ENCODE measurements at regions not wholly inside any gene's neighbourhood (a gene's known extent, or its start where the extent isn't known, plus 50 kb on each side); places are given as distances from the start of the nearest gene placed in this dataset.
A peak's percentile ranks its signal among the peaks of the same experiment; 100 is the strongest.
"Not testable (repeated sequence)": the region's sequence is repeated elsewhere in the genome, so short reads cannot be mapped to it uniquely, and the experiment has no call there.

GRCh38 chr7:47056731-47057130 lies 525.2 kb downstream of the TNS3 start:
- H3K9me3 ChIP-seq (ENCODE audit: low read depth, low read length) = no peaks in the 10 kb centered on the region
- H3K79me2 ChIP-seq (ENCODE audit: insufficient read depth, low read length) = no peaks in the 10 kb centered on the region
- no peak overlapping the region for H3K27ac ChIP-seq (ENCODE audit: low read depth, low read length)
- no peaks in the 10 kb centered on the region for H4K20me1 ChIP-seq (ENCODE audit: insufficient read depth, low read length)
- no peaks in the 10 kb centered on the region for H3K27me3 ChIP-seq (ENCODE audit: insufficient read depth, low read length)
- H3K36me3 ChIP-seq (ENCODE audit: insufficient read depth, low read length) = no peaks in the 10 kb centered on the region
- H3K4me1 ChIP-seq (ENCODE audit: insufficient read depth, low read length) = no peaks in the 10 kb centered on the region
- no peak overlapping the region for H3K4me3 ChIP-seq (ENCODE audit: insufficient read depth, low read length)
- peak overlapping the region; percentile 62 for H2AFZ ChIP-seq (ENCODE audit: low read length)
- TF ChIP-seq CTCF (IDR thresholded peaks at IDR 0.05; ENCODE audit: extremely low read depth, low read depth, low read length) = no peak
- H3K4me2 ChIP-seq (ENCODE audit: insufficient read depth, low read length) = no peak overlapping the region
- DNase-seq (ENCODE audit: insufficient read length, low spot score, missing footprints) = no peak

DNA sequence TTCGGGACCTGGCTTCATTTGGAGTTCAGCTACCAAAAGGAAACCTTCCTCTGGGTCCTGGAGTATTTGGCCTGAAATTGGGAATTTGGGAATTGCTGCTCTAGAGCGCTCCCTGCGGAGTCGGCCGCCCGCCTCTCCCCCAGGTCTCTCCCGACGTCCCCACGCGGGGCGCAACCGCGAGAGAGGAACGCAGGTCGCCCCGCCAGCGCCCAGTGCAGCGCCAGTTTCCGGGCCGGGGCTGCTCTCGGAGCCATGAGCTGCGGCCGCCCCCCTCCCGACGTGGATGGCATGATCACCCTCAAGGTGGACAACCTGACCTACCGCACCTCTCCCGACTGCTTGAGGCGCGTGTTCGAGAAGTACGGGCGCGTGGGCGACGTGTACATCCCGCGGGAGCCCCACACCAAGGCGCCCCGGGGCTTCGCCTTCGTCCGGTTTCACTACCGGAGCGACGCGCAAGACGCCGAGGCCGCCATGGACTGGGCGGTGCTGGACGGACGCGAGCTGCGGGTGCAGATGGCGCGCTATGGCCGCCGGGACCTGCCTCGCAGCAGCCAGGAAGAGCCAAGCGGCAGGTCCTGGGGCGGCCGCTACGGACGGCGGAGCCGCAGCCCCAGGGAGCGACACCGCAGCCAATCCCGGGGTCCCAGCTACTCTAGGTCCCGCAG lies 529.2 kb downstream of the TNS3 start:
- not testable (repeated sequence) for H3K27ac ChIP-seq (ENCODE audit: low read depth, low read length); DNase-seq (ENCODE audit: insufficient read length, low spot score, missing footprints); H3K27me3 ChIP-seq (ENCODE audit: insufficient read depth, low read length); H3K9me3 ChIP-seq (ENCODE audit: low read depth, low read length); H3K36me3 ChIP-seq (ENCODE audit: insufficient read depth, low read length); H3K79me2 ChIP-seq (ENCODE audit: insufficient read depth, low read length); H4K20me1 ChIP-seq (ENCODE audit: insufficient read depth, low read length); H3K4me1 ChIP-seq (ENCODE audit: insufficient read depth, low read length)
- peak overlapping the region; percentile 59 for H3K4me3 ChIP-seq (ENCODE audit: insufficient read depth, low read length)
- H3K4me2 ChIP-seq (ENCODE audit: insufficient read depth, low read length) = peak overlapping the region; percentile 53
- peak overlapping the region; percentile 65 for H2AFZ ChIP-seq (ENCODE audit: low read length)

- Histone ChIP-seq H3K4me1 (ENCODE audit: insufficient read depth, low read length) (peaks cover 17% of the 10 kb centered on the region), H3K4me2 (ENCODE audit: insufficient read depth, low read length) (no peak overlapping the region), H3K9me3 (ENCODE audit: low read depth, low read length) (no peaks in the 10 kb centered on the region), H4K20me1 (ENCODE audit: insufficient read depth, low read length) (no peaks in the 10 kb centered on the region), H2AFZ (ENCODE audit: low read length) (no peak overlapping the region), H3K36me3 (ENCODE audit: insufficient read depth, low read length) (no peaks in the 10 kb centered on the region), H3K27ac (ENCODE audit: low read depth, low read length) (no peak overlapping the region), H3K79me2 (ENCODE audit: insufficient read depth, low read length) (no peaks in the 10 kb centered on the region), H3K4me3 (ENCODE audit: insufficient read depth, low read length) (no peak overlapping the region), H3K27me3 (ENCODE audit: insufficient read depth, low read length) (no peaks in the 10 kb centered on the region)
- DNase-seq (ENCODE audit: insufficient read length, low spot score, missing footprints) = no peak
- no peak for TF ChIP-seq CTCF (IDR thresholded peaks at IDR 0.05; ENCODE audit: extremely low read depth, low read depth, low read length)
Measured at GRCh38 chr7:47049234-47049774, 532.6 kb downstream of the TNS3 start.

DNA sequence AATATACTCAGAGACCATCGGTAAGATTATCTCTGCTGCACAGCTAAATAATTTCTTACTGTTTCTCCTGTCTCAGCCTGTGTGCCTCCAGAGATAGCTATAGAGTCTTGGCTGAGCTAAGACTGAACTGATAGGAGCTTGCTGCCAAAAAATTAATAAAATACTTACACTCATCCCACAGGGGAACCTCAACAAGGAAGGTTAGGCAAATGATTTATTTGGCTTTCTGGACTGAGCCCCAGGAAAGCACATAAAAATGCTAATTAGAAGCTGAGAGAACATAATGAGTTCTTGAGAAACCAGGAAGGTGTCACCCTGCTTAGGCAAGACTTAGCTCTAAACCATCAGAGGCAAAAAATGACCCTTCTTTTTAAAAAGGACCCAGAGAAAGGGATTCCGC lies 534.5 kb downstream of the TNS3 start:
- TF ChIP-seq CTCF (IDR thresholded peaks at IDR 0.05; ENCODE audit: extremely low read depth, low read depth, low read length) = no peak
- no peaks in the 10 kb centered on the region for H3K36me3 ChIP-seq (ENCODE audit: insufficient read depth, low read length)
- no peak for DNase-seq (ENCODE audit: insufficient read length, low spot score, missing footprints)

More for the DNA sequence above, 534.5 kb downstream of the TNS3 start:
- H3K4me2 ChIP-seq (ENCODE audit: insufficient read depth, low read length) = no peak overlapping the region
- H3K79me2 ChIP-seq (ENCODE audit: insufficient read depth, low read length) = no peaks in the 10 kb centered on the region
- peaks cover 17% of the 10 kb centered on the region for H3K4me1 ChIP-seq (ENCODE audit: insufficient read depth, low read length)
- H2AFZ ChIP-seq (ENCODE audit: low read length) = no peak overlapping the region
- H3K27ac ChIP-seq (ENCODE audit: low read depth, low read length) = no peak overlapping the region
- no peaks in the 10 kb centered on the region for H3K27me3 ChIP-seq (ENCODE audit: insufficient read depth, low read length)
- no peaks in the 10 kb centered on the region for H4K20me1 ChIP-seq (ENCODE audit: insufficient read depth, low read length)
- no peak overlapping the region for H3K4me3 ChIP-seq (ENCODE audit: insufficient read depth, low read length)
- H3K9me3 ChIP-seq (ENCODE audit: low read depth, low read length) = no peaks in the 10 kb centered on the region

Measured in osteoblast (primary cell).